SK-N-SH treated with all-trans-retinoic acid at 6 μM for 48 hours (cell line): ENCODE measurements at regions not wholly inside any gene's neighbourhood (a gene's known extent, or its start where the extent isn't known, plus 50 kb on each side); places are given as distances from the start of the nearest gene placed in this dataset.

ENCODE experiments used
- RARB ChIP-seq: fragments of 250-450 bp; sonication (Bioruptor Pico); IDR thresholded peaks from 2 replicates; pipeline ENCODE4 v1.8.0; 2021; ENCODE audit warnings: mild to moderate bottlenecking, moderate library complexity
- SNAI2 ChIP-seq: fragments of 250-450 bp; sonication (Bioruptor Pico); IDR thresholded peaks from 2 replicates; pipeline ENCODE4 v1.5.0; 2020; ENCODE audit warnings: mild to moderate bottlenecking, moderate library complexity
- TOX ChIP-seq: fragments of 250-450 bp; sonication (Bioruptor Pico); IDR thresholded peaks from 2 replicates; pipeline ENCODE4 v1.8.0; 2021; ENCODE audit warnings: mild to moderate bottlenecking, moderate library complexity, borderline replicate concordance
- ZC3H10 ChIP-seq: fragments of 250-450 bp; sonication (Bioruptor Pico); IDR thresholded peaks from 2 replicates; pipeline ENCODE4 v1.5.1; 2021; ENCODE audit warnings: mild to moderate bottlenecking, moderate library complexity
- ZNF565 ChIP-seq: fragments of 450-650 bp; formaldehyde crosslinking; conservative IDR thresholded peaks from 2 replicates; pipeline ENCODE4 v1.5.0; 2020; ENCODE audit warnings: low read depth, mild to moderate bottlenecking, moderate library complexity
- ZNF8 ChIP-seq: fragments of 450-650 bp; formaldehyde crosslinking; IDR thresholded peaks from 2 replicates; pipeline ENCODE4 v1.5.0; 2020; ENCODE audit warnings: mild to moderate bottlenecking, moderate library complexity
- TF ChIP-seq, protein P1 (sequence below): fragments of 250-450 bp; sonication (Bioruptor Pico); IDR thresholded peaks from 2 replicates; pipeline ENCODE4 v1.8.0; 2020; ENCODE audit warnings: mild to moderate bottlenecking, moderate library complexity, borderline replicate concordance
- TF ChIP-seq, protein P2 (sequence below): fragments of 250-450 bp; sonication (Bioruptor Pico); IDR thresholded peaks from 2 replicates; pipeline ENCODE4 v1.5.1; 2020; ENCODE audit warnings: low read depth, mild to moderate bottlenecking, moderate library complexity

DNA sequence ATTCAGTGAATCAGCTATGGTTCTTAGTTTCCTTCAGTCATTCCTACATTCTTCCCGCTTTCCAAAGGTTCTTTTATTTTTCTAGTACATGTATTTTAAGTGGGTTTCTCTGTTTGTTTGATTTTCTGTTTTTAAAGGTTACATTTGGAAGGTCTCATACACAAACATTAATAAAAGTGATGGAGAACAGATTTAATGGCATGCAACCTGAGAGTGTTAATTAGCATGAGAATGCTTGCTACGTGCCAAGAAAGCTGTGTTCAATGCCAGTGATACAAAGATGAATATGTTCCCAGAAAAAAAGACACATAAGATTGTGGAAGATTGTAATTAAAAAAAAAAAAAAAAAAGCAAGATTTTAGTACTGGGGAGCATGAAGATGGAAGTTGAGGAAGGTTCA lies 61.8 kb upstream of the CDC42EP3 start:
- TF ChIP-seq RARB (no peak), ZNF8 (CRISPR knock-in tag) (no peak), SNAI2 (no peak), ZC3H10 (CRISPR knock-in tag) (no peak), TOX (no peak), ZNF565 (CRISPR knock-in tag) (no peak)
- TF ChIP-seq, protein P1, sequence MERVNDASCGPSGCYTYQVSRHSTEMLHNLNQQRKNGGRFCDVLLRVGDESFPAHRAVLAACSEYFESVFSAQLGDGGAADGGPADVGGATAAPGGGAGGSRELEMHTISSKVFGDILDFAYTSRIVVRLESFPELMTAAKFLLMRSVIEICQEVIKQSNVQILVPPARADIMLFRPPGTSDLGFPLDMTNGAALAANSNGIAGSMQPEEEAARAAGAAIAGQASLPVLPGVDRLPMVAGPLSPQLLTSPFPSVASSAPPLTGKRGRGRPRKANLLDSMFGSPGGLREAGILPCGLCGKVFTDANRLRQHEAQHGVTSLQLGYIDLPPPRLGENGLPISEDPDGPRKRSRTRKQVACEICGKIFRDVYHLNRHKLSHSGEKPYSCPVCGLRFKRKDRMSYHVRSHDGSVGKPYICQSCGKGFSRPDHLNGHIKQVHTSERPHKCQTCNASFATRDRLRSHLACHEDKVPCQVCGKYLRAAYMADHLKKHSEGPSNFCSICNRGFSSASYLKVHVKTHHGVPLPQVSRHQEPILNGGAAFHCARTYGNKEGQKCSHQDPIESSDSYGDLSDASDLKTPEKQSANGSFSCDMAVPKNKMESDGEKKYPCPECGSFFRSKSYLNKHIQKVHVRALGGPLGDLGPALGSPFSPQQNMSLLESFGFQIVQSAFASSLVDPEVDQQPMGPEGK (CRISPR knock-in tag) = no peak
- TF ChIP-seq, protein P2, sequence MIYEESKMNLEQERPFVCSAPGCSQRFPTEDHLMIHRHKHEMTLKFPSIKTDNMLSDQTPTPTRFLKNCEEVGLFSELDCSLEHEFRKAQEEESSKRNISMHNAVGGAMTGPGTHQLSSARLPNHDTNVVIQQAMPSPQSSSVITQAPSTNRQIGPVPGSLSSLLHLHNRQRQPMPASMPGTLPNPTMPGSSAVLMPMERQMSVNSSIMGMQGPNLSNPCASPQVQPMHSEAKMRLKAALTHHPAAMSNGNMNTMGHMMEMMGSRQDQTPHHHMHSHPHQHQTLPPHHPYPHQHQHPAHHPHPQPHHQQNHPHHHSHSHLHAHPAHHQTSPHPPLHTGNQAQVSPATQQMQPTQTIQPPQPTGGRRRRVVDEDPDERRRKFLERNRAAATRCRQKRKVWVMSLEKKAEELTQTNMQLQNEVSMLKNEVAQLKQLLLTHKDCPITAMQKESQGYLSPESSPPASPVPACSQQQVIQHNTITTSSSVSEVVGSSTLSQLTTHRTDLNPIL (CRISPR knock-in tag) = no peak
